ENCODE measurements at regions not wholly inside any gene's neighbourhood (a gene's known extent, or its start where the extent isn't known, plus 50 kb on each side); places are given as distances from the start of the nearest gene placed in this dataset.

GRCh38 chr10:130495891-130496636 is 359.9 kb downstream of the GLRX3 start:
- H3K9me3 ChIP-seq (ENCODE audit: control insufficient read depth, insufficient read depth, low read length): peaks cover 62% of the 10 kb centered on the region
- intact Hi-C loops (cut with micrococcal nuclease) (no loop called here), in situ Hi-C loops (cut with MboI; ENCODE audit: low sequenced_read_pairs) (no loop called here), dilution Hi-C loops (cut with HindIII; ENCODE audit: low sequenced_read_pairs, unreplicated experiment) (no loop called here)
- H3K23ac ChIP-seq (ENCODE audit: low read depth, low read length): no peak overlapping the region
- H4K5ac ChIP-seq (ENCODE audit: low read depth, low read length): no peak overlapping the region
- no peaks in the 10 kb centered on the region for H3K9me1 ChIP-seq (ENCODE audit: insufficient read depth, low read length)
- ATAC-seq (ENCODE audit: low read depth) (no peak), DNase-seq (peak; percentile 19)
- no peak overlapping the region for H2BK5ac ChIP-seq (ENCODE audit: low read depth, low read length, poor library complexity, severe bottlenecking)
- no peak overlapping the region for H3K4me2 ChIP-seq (ENCODE audit: low read depth, low read length)
- no peak overlapping the region for H4K91ac ChIP-seq (ENCODE audit: insufficient read depth, low read depth, low read length)
- no peaks in the 10 kb centered on the region for H3K27me3 ChIP-seq (ENCODE audit: control insufficient read depth, insufficient read depth, low read length)
- H3K36me3 ChIP-seq (ENCODE audit: control insufficient read depth, insufficient read depth, low read length): no peaks in the 10 kb centered on the region
- ChIA-PET CTCF (no interaction called here), POLR2A (ENCODE audit: unreplicated experiment) (no interaction called here)
- BruUV-seq (replicated peaks): no TSS peak
- H3K14ac ChIP-seq (replicated peaks; ENCODE audit: low read depth, low read length): no peak overlapping the region
- no peaks in the 10 kb centered on the region for H3K79me1 ChIP-seq (ENCODE audit: low read depth in 1 of 2, low read length in 2 of 2)
- TF ChIP-seq RAD21 (IDR thresholded peaks at IDR 0.05; ENCODE audit: low read length) (no peak), CTCF (conservative IDR thresholded peaks at IDR 0.05; ENCODE audit: low read depth, low read length) (no peak)
- H2BK15ac ChIP-seq (ENCODE audit: low read depth, low read length): no peak overlapping the region
- H3K4me1 ChIP-seq (ENCODE audit: control insufficient read depth, insufficient read depth, low read length): no peaks in the 10 kb centered on the region
- no peak overlapping the region for H2AK9ac ChIP-seq (replicated peaks; ENCODE audit: low read depth, low read length, poor library complexity)
- H3K27ac ChIP-seq (ENCODE audit: insufficient read depth, low read length): no peak overlapping the region
- no peak overlapping the region for H4K8ac ChIP-seq (ENCODE audit: low read depth in 2 of 2, low read length in 2 of 2)
- no peak overlapping the region for H3K4me3 ChIP-seq (ENCODE audit: insufficient read depth, low read depth, low read length)
- no peak overlapping the region for H3K56ac ChIP-seq (ENCODE audit: extremely low read depth, insufficient read depth, low read length)
- H3K9ac ChIP-seq (ENCODE audit: low read depth, low read length): no peak overlapping the region
- H4K20me1 ChIP-seq (ENCODE audit: insufficient read depth, low read length): no peaks in the 10 kb centered on the region
- no peak overlapping the region for H2AK5ac ChIP-seq (ENCODE audit: low read depth, low read length)
- H2BK120ac ChIP-seq (ENCODE audit: low read depth, low read length): no peak overlapping the region
- WGBS, 2 experiments (ENCODE audit: extremely low coverage in 2 of 2, insufficient read length in 1 of 2): 80% methylated on average over 6 of the region's 14 CpGs; no CpG with 5 or more reads in 1 of the 2 experiments
- H3K18ac ChIP-seq (ENCODE audit: low read depth, low read length): no peak overlapping the region
- H2BK20ac ChIP-seq (ENCODE audit: low read depth, low read length): no peak overlapping the region
- no peak overlapping the region for H3K4ac ChIP-seq (ENCODE audit: low read depth, low read length)
- no peak overlapping the region for H2AFZ ChIP-seq (replicated peaks; ENCODE audit: low read length, poor library complexity)
